Naive B cell (primary cell): ENCODE measurements at regions not wholly inside any gene's neighbourhood (a gene's known extent, or its start where the extent isn't known, plus 50 kb on each side); places are given as distances from the start of the nearest gene placed in this dataset.

Experiments used
- ATAC-seq, 2 donors: fragments of 150-1000 bp; cut with Tn5 transposase; 2 replicates each; pipeline ENCODE4 v1.10.0; 2021; ENCODE audit warnings: low read depth in 2 of 2, mild to moderate bottlenecking in 2 of 2, moderate library complexity in 2 of 2
- DNase-seq: peaks from one replicate; pipeline ENCODE4 v3.0.0; 2022
- H3K27ac Mint-ChIP-seq, 6 donors: one replicate each; pipeline ENCODE4 v1.8.0; 2020 to 2022; ENCODE audit warnings: mild to moderate bottlenecking in 6 of 6, mixed read lengths in 6 of 6, moderate library complexity in 5 of 6, inconsistent platforms in 2 of 6
- H3K27me3 Mint-ChIP-seq, 3 donors: one replicate each; pipeline ENCODE4 v1.8.0; 2021 to 2022; ENCODE audit warnings: mixed read lengths in 3 of 3, mild to moderate bottlenecking in 1 of 3
- H3K36me3 Mint-ChIP-seq, 2 donors: one replicate each; pipeline ENCODE4 v1.8.0; 2020 to 2022; ENCODE audit warnings: mixed read lengths in 2 of 2, inconsistent platforms in 1 of 2, mild to moderate bottlenecking in 1 of 2
- H3K4me1 Mint-ChIP-seq, 3 donors: one replicate each; pipeline ENCODE4 v1.8.0; 2020 to 2022; ENCODE audit warnings: mixed read lengths in 3 of 3, inconsistent platforms in 1 of 3, mild to moderate bottlenecking in 1 of 3, moderate library complexity in 1 of 3
- H3K4me3 Mint-ChIP-seq, 8 donors: one replicate each; pipeline ENCODE4 v1.8.0; 2020 to 2022; ENCODE audit warnings: mild to moderate bottlenecking in 8 of 8, mixed read lengths in 8 of 8, moderate library complexity in 8 of 8, inconsistent platforms in 2 of 8
- H3K9me3 Mint-ChIP-seq, 7 donors: one replicate each; pipeline ENCODE4 v1.8.0; 2020 to 2022; ENCODE audit warnings: mixed read lengths in 7 of 7, mild to moderate bottlenecking in 5 of 7, inconsistent platforms in 2 of 7, moderate library complexity in 1 of 7

- no peak for DNase-seq
- H3K4me1 Mint-ChIP-seq = no peaks in the 10 kb centered on the region
- H3K4me3 Mint-ChIP-seq = no peak overlapping the region
- no peak for ATAC-seq
- peaks cover 0 to 9% of the 10 kb centered on the region in 2 donors for H3K36me3 Mint-ChIP-seq
- peaks cover 0 to 13% (median 7%) of the 10 kb centered on the region in 3 donors for H3K27me3 Mint-ChIP-seq
- H3K9me3 Mint-ChIP-seq = peaks cover 3 to 11% (median 7%) of the 10 kb centered on the region in 7 donors
- no peak overlapping the region for H3K27ac Mint-ChIP-seq
Measured at GRCh38 chr9:20262611-20263010, 359.7 kb downstream of the MLLT3 start.

DNA sequence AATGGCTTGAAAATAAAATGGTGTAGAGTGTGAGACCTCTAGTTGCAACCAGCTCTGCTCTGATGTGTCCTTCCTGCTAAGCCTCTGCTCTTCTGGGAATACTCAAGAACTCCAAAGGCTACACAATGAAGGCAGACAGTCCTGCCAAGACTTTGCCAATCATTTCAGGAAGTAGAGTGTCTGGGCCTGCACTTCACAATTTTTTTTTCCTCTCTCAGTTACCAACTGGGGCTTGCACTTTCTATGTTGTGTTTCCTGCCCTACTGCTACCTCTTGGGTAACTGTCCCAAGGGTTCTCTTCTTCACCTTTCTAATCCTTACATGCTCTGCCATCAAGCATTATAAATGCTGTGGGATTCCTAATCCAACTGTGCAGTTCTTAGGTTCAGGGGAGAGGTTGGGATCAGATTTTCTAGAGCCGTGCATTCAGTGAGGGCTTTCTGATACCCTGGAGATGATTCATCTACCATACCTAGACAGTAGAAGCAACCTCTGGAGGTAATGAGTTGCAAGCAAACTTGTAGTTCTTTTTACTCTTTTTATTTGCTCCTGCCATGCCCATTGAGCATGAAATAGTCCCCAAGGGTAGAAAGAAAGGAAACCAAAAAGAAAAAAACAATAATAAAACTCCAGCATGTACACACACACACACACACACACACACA lies 365.9 kb downstream of the MLLT3 start:
- peak overlapping the region in 3 of 6 donors; percentile 32 to 78 (median 69) for H3K27ac Mint-ChIP-seq
- no peaks in the 10 kb centered on the region for H3K36me3 Mint-ChIP-seq
- H3K9me3 Mint-ChIP-seq = no peaks in the 10 kb centered on the region
- peaks cover 0 to 9% (median 0%) of the 10 kb centered on the region in 3 donors for H3K27me3 Mint-ChIP-seq
- peaks cover 6 to 12% (median 8%) of the 10 kb centered on the region in 3 donors for H3K4me1 Mint-ChIP-seq
- no peak overlapping the region for H3K4me3 Mint-ChIP-seq
- DNase-seq (no peak), ATAC-seq (peak in 1 of 2 donors; percentile 56)

- Mint-ChIP-seq H3K4me1 (peaks cover 6 to 12% (median 8%) of the 10 kb centered on the region in 3 donors), H3K9me3 (no peaks in the 10 kb centered on the region), H3K27ac (no peak overlapping the region), H3K27me3 (peaks cover 0 to 9% (median 0%) of the 10 kb centered on the region in 3 donors), H3K4me3 (no peak overlapping the region), H3K36me3 (no peaks in the 10 kb centered on the region)
- ATAC-seq (no peak), DNase-seq (no peak)
Measured at GRCh38 chr9:20255052-20255451, 367.2 kb downstream of the MLLT3 start.

DNA sequence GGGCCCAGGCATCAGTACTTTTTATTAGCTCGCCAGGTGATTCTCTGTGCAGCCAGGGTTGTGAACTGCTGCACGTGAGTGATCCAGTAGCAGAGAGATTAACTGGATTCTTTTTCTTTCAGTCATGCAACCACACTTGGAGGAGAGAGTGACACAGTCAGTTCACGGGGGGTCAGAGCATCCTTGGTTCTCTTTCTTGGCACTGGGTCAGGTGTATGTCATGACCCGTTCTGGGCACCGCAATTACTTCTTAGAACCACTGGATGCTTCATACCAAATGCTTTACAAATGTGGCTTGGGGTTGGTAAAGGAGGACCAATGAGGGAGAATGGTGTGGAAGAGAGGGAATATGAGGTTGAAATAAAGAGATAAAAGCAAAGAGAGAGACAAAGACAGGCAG lies 368.7 kb downstream of the MLLT3 start:
- Mint-ChIP-seq H3K4me1 (peaks cover 6 to 12% (median 8%) of the 10 kb centered on the region in 3 donors), H3K27me3 (peaks cover 4 to 9% (median 6%) of the 10 kb centered on the region in 3 donors), H3K4me3 (no peak overlapping the region), H3K27ac (no peak overlapping the region), H3K9me3 (peaks cover 0 to 7% (median under 1%) of the 10 kb centered on the region in 7 donors), H3K36me3 (no peaks in the 10 kb centered on the region)
- DNase-seq = no peak
- no peak for ATAC-seq

DNA sequence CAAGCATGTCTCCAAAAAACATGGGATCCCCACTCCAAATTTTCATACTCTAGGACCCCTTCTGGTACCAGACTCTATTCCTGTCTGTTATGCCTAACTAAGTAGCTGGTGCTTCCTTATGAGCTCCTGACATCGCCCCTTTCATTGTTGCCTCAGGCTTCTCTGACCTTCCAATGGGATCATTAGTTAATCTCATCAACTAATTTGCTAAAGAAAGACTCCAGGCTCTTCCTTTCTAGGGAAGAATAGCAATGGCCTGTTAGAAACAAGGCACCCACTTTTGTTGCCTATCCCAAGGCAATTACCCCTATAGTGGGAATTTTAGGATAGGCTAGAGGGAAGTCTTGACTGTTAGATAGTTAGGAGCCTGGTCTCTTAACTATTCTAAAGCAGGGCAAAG lies 369.5 kb downstream of the MLLT3 start:
- Mint-ChIP-seq H3K4me1 (peaks cover 6 to 12% (median 8%) of the 10 kb centered on the region in 3 donors), H3K4me3 (no peak overlapping the region), H3K27me3 (peaks cover 4 to 9% (median 6%) of the 10 kb centered on the region in 3 donors), H3K36me3 (no peaks in the 10 kb centered on the region), H3K9me3 (peaks cover 0 to 16% (median 6%) of the 10 kb centered on the region in 7 donors), H3K27ac (no peak overlapping the region)
- ATAC-seq (no peak), DNase-seq (no peak)

- ATAC-seq = no peak
- Mint-ChIP-seq H3K4me3 (no peak overlapping the region), H3K27ac (no peak overlapping the region), H3K36me3 (no peaks in the 10 kb centered on the region), H3K27me3 (peaks cover 4 to 9% (median 6%) of the 10 kb centered on the region in 3 donors), H3K9me3 (peaks cover 0 to 16% (median 6%) of the 10 kb centered on the region in 7 donors), H3K4me1 (peaks cover 0 to under 1% (median 0%) of the 10 kb centered on the region in 3 donors)
- no peak for DNase-seq
Measured at GRCh38 chr9:20250791-20251190, 371.5 kb downstream of the MLLT3 start.

- H3K36me3 Mint-ChIP-seq = peaks cover 0 to 8% of the 10 kb centered on the region in 2 donors
Measured at GRCh38 chr9:20244271-20244670, 378.0 kb downstream of the MLLT3 start.

DNA sequence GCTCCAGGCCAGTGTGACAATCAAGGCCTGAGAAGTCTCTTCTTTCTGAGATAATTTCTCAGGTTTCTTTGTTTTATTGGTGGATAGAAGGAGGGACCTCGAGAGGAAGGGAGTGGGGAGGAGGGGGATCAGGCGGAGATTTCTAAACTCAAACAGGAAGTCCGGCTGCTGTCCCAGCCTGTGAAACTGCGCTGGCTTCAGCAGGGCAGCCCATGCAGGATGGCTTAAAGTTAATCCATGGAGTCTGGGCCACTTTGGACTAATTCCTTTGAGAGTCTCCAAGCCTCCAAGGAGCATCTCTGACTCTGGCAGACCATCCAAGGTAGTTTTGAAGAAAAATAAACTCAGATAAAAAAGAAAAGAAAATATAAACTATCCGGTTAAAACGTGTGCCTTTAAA lies 378.5 kb downstream of the MLLT3 start:
- Mint-ChIP-seq H3K9me3 (peaks cover 0 to 11% (median 2%) of the 10 kb centered on the region in 7 donors), H3K36me3 (peaks cover 0 to 8% of the 10 kb centered on the region in 2 donors), H3K4me1 (peaks cover 19 to 40% (median 19%) of the 10 kb centered on the region in 3 donors), H3K4me3 (peak overlapping the region in 2 of 8 donors; percentile 16 to 56), H3K27me3 (peaks cover 16 to 28% (median 26%) of the 10 kb centered on the region in 3 donors), H3K27ac (no peak overlapping the region)
- DNase-seq (no peak), ATAC-seq (no peak)

More at GRCh38 chr9:20244271-20244670, 378.0 kb downstream of the MLLT3 start:
- Mint-ChIP-seq H3K9me3 (peaks cover 0 to 15% (median 5%) of the 10 kb centered on the region in 7 donors), H3K4me1 (peaks cover 19 to 40% (median 19%) of the 10 kb centered on the region in 3 donors), H3K27me3 (peaks cover 16 to 31% (median 29%) of the 10 kb centered on the region in 3 donors), H3K4me3 (peak overlapping the region in 1 of 8 donors; percentile 44), H3K27ac (no peak overlapping the region)
- ATAC-seq (no peak), DNase-seq (no peak)

DNA sequence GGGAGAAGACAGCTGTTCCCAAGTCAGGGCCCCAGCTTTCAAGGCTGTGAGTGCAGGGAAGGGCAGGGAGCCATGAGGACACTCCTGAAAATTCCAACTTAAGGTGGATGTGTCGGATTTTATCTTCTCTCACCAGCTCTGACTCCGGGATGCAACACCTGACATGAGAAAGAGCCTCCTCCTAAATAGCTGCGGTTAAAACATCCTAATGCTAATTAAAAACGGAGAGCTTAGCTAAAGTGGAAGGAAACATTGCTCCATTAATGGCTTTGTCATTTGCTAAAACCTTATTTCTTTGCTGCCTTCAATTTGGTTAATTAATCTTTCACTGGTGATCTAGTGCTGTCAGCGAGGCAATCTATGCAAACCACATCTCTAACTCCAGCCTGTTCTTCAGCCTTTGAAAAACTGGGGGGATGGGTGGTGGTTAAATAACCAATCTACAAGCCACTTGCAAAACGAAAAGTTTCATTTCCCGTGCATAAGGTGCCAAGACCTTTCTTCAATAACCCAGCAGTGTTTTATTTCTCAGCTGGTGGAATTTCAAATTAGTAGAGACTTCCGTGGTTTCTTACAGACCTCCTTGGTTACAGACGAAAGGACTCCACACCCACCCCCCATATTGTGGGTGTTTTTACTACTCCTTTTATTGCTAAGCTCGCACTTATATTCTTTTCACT lies 379.6 kb downstream of the MLLT3 start:
- no peaks in the 10 kb centered on the region for H3K9me3 Mint-ChIP-seq
- peak; percentile 53 for DNase-seq
- peaks cover 16 to 29% (median 26%) of the 10 kb centered on the region in 3 donors for H3K27me3 Mint-ChIP-seq
- H3K27ac Mint-ChIP-seq = no peak overlapping the region
- ATAC-seq = peak; percentile 74 to 89
- H3K4me3 Mint-ChIP-seq = peak overlapping the region; percentile 2 to 87 (median 53)
- H3K36me3 Mint-ChIP-seq = peaks cover 0 to 8% of the 10 kb centered on the region in 2 donors
- H3K4me1 Mint-ChIP-seq = peaks cover 19 to 40% (median 19%) of the 10 kb centered on the region in 3 donors

- Mint-ChIP-seq H3K4me3 (no peak overlapping the region), H3K27ac (no peak overlapping the region), H3K9me3 (peaks cover 0 to 2% (median 0%) of the 10 kb centered on the region in 7 donors), H3K27me3 (peaks cover 14 to 49% (median 35%) of the 10 kb centered on the region in 3 donors), H3K36me3 (peaks cover 0 to 8% of the 10 kb centered on the region in 2 donors), H3K4me1 (peaks cover 19 to 40% (median 19%) of the 10 kb centered on the region in 3 donors)
- ATAC-seq = no peak
- DNase-seq = no peak
Measured at GRCh38 chr9:20240498-20240897, 381.8 kb downstream of the MLLT3 start.

DNA sequence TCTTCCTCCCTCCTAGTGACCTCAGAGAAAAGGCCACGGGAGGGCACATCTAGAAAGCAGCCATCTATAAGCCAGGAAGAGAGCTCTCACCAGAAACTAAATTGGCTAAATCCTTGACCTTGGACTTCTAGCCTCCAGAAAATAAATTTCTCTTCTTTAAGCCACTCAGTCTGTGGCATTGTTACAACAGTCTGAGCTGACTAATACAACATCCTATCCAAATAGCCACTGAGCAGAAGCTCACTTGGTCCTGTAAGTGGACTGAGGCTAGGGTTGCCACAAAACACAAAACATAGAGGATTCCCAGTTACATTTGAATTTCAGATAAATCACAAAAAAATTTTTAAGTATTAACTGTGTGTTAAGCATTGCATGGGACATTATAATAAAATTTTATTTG lies 383.4 kb downstream of the MLLT3 start:
- Mint-ChIP-seq H3K4me3 (no peak overlapping the region), H3K36me3 (no peaks in the 10 kb centered on the region), H3K27ac (no peak overlapping the region), H3K27me3 (peaks cover 7 to 49% (median 30%) of the 10 kb centered on the region in 3 donors), H3K9me3 (peaks cover 0 to 5% (median 3%) of the 10 kb centered on the region in 7 donors), H3K4me1 (peaks cover 19 to 26% (median 19%) of the 10 kb centered on the region in 3 donors)
- no peak for ATAC-seq
- no peak for DNase-seq

DNA sequence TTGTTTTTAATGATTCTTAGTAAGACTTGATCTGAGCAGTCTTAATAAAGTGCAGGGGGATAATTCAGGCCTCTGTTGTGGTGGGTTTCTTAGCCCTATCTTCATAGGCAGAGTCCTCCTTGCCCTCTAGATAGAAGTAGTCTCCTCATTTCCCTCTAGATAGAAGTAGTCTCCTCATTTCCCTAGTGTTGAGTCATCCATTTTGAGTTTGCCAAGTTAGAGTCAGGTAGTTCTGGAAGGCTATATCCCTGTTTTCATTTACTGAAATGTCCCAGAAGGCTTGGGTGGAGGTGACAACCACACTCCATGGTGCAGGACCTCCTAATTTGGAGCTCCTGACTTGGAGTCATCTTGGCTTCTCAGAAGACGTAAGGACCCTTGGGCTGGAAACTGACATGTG lies 384.6 kb downstream of the MLLT3 start:
- H3K36me3 Mint-ChIP-seq = no peaks in the 10 kb centered on the region
- peaks cover 14% of the 10 kb centered on the region in 3 donors for H3K4me1 Mint-ChIP-seq
- DNase-seq (no peak), ATAC-seq (no peak)
- no peak overlapping the region for H3K4me3 Mint-ChIP-seq
- peaks cover 7 to 49% (median 41%) of the 10 kb centered on the region in 3 donors for H3K27me3 Mint-ChIP-seq
- H3K27ac Mint-ChIP-seq = no peak overlapping the region
- H3K9me3 Mint-ChIP-seq = peaks cover 0 to 10% (median 4%) of the 10 kb centered on the region in 7 donors

DNA sequence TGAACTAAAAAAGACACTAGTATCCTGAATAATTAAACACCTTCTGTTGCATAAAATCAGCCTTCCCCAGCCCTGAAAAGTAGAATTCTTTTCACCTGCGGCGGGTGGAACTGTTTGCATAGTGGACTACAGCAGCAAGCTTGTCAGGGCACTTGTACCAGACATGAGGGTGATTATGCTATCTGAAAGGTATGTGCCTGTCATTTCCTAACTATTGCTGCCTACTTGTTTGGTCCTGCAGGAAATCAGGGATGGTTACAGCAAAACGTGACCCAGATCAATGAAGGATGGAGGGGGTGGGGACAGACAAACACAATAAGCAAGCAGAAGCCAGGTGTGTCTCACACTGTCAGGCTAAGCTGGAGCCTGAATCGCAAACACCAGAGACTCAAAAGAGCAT lies 385.6 kb downstream of the MLLT3 start:
- Mint-ChIP-seq H3K4me1 (peaks cover 4% of the 10 kb centered on the region in 3 donors), H3K27ac (no peak overlapping the region), H3K36me3 (no peaks in the 10 kb centered on the region), H3K4me3 (no peak overlapping the region), H3K9me3 (peaks cover 0 to 13% (median 4%) of the 10 kb centered on the region in 7 donors), H3K27me3 (peaks cover 2 to 46% (median 44%) of the 10 kb centered on the region in 3 donors)
- ATAC-seq (no peak), DNase-seq (no peak)
